ENCODE measurements at regions not wholly inside any gene's neighbourhood (a gene's known extent, or its start where the extent isn't known, plus 50 kb on each side); places are given as distances from the start of the nearest gene placed in this dataset.

GRCh38 chrX:144253356-144253755, 369.5 kb downstream of the UBE2NL start:
- TF ChIP-seq CTCF (IDR thresholded peaks at IDR 0.05) (no peak), PREB (CRISPR knock-in tag; IDR thresholded peaks at IDR 0.05; ENCODE audit: borderline replicate concordance) (no peak)
